Kidney epithelial cell (primary cell): ENCODE measurements at regions not wholly inside any gene's neighbourhood (a gene's known extent, or its start where the extent isn't known, plus 50 kb on each side); places are given as distances from the start of the nearest gene placed in this dataset.

Experiments used
- DNase-seq: peaks from one replicate; pipeline ENCODE4 v3.0.0-alpha.2; 2010; ENCODE audit warnings: low read depth
- H3K27me3 ChIP-seq: 2 replicates; pipeline ENCODE4 v1.6.0; 2011; ENCODE audit warnings: low read length; ENCODE audit not compliant: control insufficient read depth, insufficient read depth
- H3K36me3 ChIP-seq: 2 replicates; pipeline ENCODE4 v1.5.1; 2011; ENCODE audit warnings: low read length; ENCODE audit not compliant: control insufficient read depth, insufficient read depth
- H3K4me3 ChIP-seq: 2 replicates; pipeline ENCODE4 v1.5.1; 2011; ENCODE audit warnings: low read depth, mild to moderate bottlenecking, control low read depth, low read length
- CTCF ChIP-seq: IDR thresholded peaks from 2 replicates; pipeline ENCODE4 v1.5.1; 2011; ENCODE audit warnings: mild to moderate bottlenecking, moderate library complexity, low read length, control low read depth, inconsistent platforms; ENCODE audit not compliant: insufficient read depth, poor library complexity, severe bottlenecking

- H3K4me3 ChIP-seq: no peak overlapping the region
- no peak for TF ChIP-seq CTCF
These were observed 50.6 kb upstream of the SLC45A1 start for GRCh38 chr1:8267307-8267706.

DNA sequence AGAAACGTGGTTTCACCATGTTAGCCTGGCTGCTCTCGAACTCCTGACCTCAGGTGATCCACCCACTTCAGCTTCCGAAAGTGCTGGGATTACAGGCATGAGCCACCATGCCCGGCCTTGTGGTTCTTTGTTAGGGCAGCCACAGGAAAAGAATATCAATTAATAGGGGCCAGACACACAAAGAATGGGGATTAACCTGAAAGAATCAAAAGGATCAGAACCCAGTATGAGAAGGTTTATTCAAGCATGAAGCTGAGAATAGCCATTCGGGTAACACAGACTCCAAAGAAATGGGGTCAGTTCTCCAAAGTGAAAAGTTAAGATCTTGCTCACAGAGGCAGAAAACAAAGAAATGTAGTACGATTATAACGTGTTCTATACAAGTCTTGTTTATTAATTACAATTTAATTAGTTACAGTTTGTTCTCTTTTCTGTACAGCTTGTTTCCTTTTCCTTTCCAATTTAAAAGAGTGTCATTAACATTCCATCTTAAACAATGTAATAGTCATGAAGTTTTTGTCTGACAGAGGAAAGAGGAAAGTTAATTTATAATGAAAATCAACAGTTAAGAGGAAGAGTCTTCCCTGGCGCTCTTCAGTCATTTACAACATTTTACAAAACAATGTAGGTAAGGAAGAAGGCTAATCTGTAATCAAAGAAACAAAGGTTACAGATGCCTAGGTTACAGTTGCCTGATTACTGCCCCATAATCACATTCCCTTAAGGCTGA lies 51.3 kb upstream of the SLC45A1 start:
- Histone ChIP-seq H3K36me3 (no peaks in the 10 kb centered on the region), H3K4me3 (no peak overlapping the region), H3K27me3 (no peaks in the 10 kb centered on the region)
- TF ChIP-seq CTCF: no peak
- no peak for DNase-seq

More at GRCh38 chr1:8267307-8267706, 50.6 kb upstream of the SLC45A1 start:
- no peak for DNase-seq
- Histone ChIP-seq H3K36me3 (no peaks in the 10 kb centered on the region), H3K27me3 (no peaks in the 10 kb centered on the region)

DNA sequence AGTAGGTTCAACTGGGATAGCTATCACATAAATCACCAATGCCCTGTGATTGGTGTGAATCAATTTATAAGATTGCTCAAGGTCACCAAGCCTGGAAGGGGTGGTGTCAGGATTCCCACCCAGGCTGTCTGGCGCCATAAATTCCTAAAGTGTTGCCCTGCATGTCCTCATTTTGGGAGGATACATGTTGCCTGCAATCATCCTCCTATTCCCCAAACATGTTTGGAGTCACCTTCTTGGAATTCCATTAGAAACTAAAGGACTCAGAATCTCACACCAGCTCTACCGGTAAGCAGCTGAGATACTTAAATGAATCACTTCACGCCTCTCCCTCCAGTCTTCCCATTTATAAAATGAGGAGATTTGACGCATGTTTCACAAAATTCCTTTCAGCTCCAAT lies 54.1 kb upstream of the SLC45A1 start:
- no peaks in the 10 kb centered on the region for H3K36me3 ChIP-seq
- H3K4me3 ChIP-seq: no peak overlapping the region
- H3K27me3 ChIP-seq: no peaks in the 10 kb centered on the region
- no peak for TF ChIP-seq CTCF
- DNase-seq: no peak

- no peaks in the 10 kb centered on the region for H3K27me3 ChIP-seq
- TF ChIP-seq CTCF: no peak
- DNase-seq: no peak
- H3K4me3 ChIP-seq: no peak overlapping the region
- no peaks in the 10 kb centered on the region for H3K36me3 ChIP-seq
These were observed 56.5 kb upstream of the SLC45A1 start for GRCh38 chr1:8261398-8261762.

DNA sequence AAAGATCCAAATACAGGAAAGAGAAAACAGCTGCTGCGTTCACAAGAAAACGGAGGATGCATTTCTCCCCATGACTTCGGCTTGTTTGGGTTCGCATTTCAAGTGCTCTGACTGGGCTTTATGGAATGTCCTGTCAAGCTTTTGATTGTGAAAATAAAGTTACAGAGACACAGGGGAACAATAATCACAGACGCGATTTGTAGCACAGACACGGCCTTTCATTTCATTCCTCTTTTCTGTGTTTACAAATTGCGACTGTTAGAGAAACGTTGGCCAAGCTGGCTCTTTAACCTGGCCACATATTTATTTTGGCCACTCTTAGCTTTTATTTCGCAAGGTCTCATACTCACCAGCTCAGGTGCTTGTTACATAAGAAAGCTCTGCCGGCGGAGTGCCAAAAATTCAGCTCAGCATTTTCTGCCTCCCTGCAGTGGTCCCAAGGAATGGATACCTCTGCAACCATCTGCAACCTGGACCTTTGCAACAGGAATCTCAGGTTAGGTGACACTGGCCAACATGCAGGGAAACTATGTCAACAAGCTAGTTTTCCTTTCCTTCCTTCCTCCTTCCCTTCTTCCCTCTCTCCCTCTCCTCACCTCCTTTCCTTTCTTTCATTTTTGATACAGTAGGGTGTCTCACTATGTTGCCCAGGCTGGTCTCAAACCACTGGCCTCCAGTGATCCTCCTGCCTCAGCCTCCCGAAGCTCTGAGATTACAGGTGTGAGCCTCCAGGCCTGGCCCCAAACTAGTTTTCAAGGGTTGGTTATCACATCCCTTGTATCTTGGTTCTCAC lies 58.2 kb upstream of the SLC45A1 start:
- Histone ChIP-seq H3K36me3 (no peaks in the 10 kb centered on the region), H3K27me3 (no peaks in the 10 kb centered on the region), H3K4me3 (no peak overlapping the region)
- no peak for TF ChIP-seq CTCF
- DNase-seq: no peak
